Liver (tissue), 8 donors: ENCODE measurements at regions not wholly inside any gene's neighbourhood (a gene's known extent, or its start where the extent isn't known, plus 50 kb on each side); places are given as distances from the start of the nearest gene placed in this dataset.

Experiments
- DNase-seq: peaks from one replicate; pipeline ENCODE4 v3.0.0-alpha.2; 2017; ENCODE audit warnings: low spot score
- H3K27ac ChIP-seq, 2 donors: one replicate each; pipeline ENCODE4 v1.7.0; 2013; ENCODE audit warnings: inconsistent platforms in 2 of 2, low read length in 2 of 2, control low read depth in 1 of 2, low read depth in 1 of 2, mild to moderate bottlenecking in 1 of 2
- H3K27me3 ChIP-seq, 4 donors: one replicate each; pipeline versions ENCODE4 v1.6.1 to v1.7.0; 2013; ENCODE audit warnings: low read length in 3 of 4, inconsistent platforms in 1 of 4, mild to moderate bottlenecking in 1 of 4, moderate library complexity in 1 of 4; ENCODE audit not compliant: control insufficient read depth in 4 of 4, insufficient read depth in 4 of 4
- H3K36me3 ChIP-seq, 4 donors: one replicate each; pipeline versions ENCODE4 v1.6.1 to v1.7.0; 2013; ENCODE audit warnings: low read length in 3 of 4, mild to moderate bottlenecking in 3 of 4, low read depth in 1 of 4, moderate library complexity in 1 of 4; ENCODE audit not compliant: control insufficient read depth in 4 of 4, insufficient read depth in 3 of 4
- H3K4me1 ChIP-seq, 4 donors: one replicate each; pipeline versions ENCODE4 v1.6.1 to v1.7.0; 2013; ENCODE audit warnings: low read length in 3 of 4, mild to moderate bottlenecking in 3 of 4, moderate library complexity in 1 of 4; ENCODE audit not compliant: control insufficient read depth in 4 of 4, insufficient read depth in 4 of 4
- H3K4me3 ChIP-seq, 3 donors: one replicate each; pipeline versions ENCODE4 v1.6.1 to v1.7.0; 2013; ENCODE audit warnings: low read length in 3 of 3, control low read depth in 1 of 3, low read depth in 1 of 3, mild to moderate bottlenecking in 1 of 3
- H3K9ac ChIP-seq, 2 donors: one replicate each; pipeline ENCODE4 v1.7.0; 2013; ENCODE audit warnings: low read length in 2 of 2, mild to moderate bottlenecking in 2 of 2, moderate library complexity in 2 of 2, control low read depth in 1 of 2, low read depth in 1 of 2
- H3K9me3 ChIP-seq, 4 donors: one replicate each; pipeline versions ENCODE4 v1.6.1 to v1.7.0; 2013; ENCODE audit warnings: low read length in 3 of 4; ENCODE audit not compliant: control insufficient read depth in 4 of 4
- ATF3 ChIP-seq: IDR thresholded peaks from 2 replicates; pipeline ENCODE4 v1.6.1; 2016; ENCODE audit warnings: antibody characterized with exemption
- CTCF ChIP-seq: fragments of 150-350 bp; IDR thresholded peaks from 2 replicates; pipeline ENCODE4 v1.5.1; 2017; ENCODE audit warnings: improper control_type of control experiment, low read depth, low read length; ENCODE audit not compliant: missing input control
- EGR1 ChIP-seq, 2 donors: IDR thresholded peaks; 2 replicates each; pipeline ENCODE4 v1.6.1; 2016 to 2018; ENCODE audit warnings: antibody characterized with exemption in 2 of 2, low read depth in 2 of 2
- FOXA2 ChIP-seq: IDR thresholded peaks from 2 replicates; pipeline ENCODE4 v1.6.1; 2016; ENCODE audit warnings: antibody characterized with exemption
- HNF4A ChIP-seq, 2 donors: conservative IDR thresholded peaks; 2 replicates each; pipeline ENCODE4 v1.6.1; 2016; ENCODE audit warnings: antibody characterized with exemption in 2 of 2, mild to moderate bottlenecking in 2 of 2
- HNF4G ChIP-seq: IDR thresholded peaks from 2 replicates; pipeline ENCODE4 v1.6.1; 2016; ENCODE audit warnings: antibody characterized with exemption
- MAX ChIP-seq: IDR thresholded peaks from 2 replicates; pipeline ENCODE4 v1.6.1; 2016; ENCODE audit warnings: antibody characterized with exemption
- NR2F2 ChIP-seq: IDR thresholded peaks from 2 replicates; pipeline ENCODE4 v1.6.1; 2016; ENCODE audit warnings: antibody characterized with exemption
- REST ChIP-seq: IDR thresholded peaks from 2 replicates; pipeline ENCODE4 v1.6.1; 2016; ENCODE audit warnings: antibody characterized with exemption, mild to moderate bottlenecking
- RXRA ChIP-seq, 2 donors: IDR thresholded peaks; 2 replicates each; pipeline ENCODE4 v1.6.1; 2017 to 2018; ENCODE audit warnings: antibody characterized with exemption in 2 of 2, mild to moderate bottlenecking in 1 of 2
- SP1 ChIP-seq: IDR thresholded peaks from 2 replicates; pipeline ENCODE4 v1.6.1; 2018; ENCODE audit warnings: antibody characterized with exemption, mild to moderate bottlenecking
- TAF1 ChIP-seq: conservative IDR thresholded peaks from 2 replicates; pipeline ENCODE4 v1.6.1; 2016; ENCODE audit warnings: antibody characterized with exemption, mild to moderate bottlenecking
- ZBTB33 ChIP-seq: IDR thresholded peaks from 2 replicates; pipeline ENCODE4 v1.6.1; 2016; ENCODE audit warnings: antibody characterized with exemption
- WGBS: extraction: QIAGEN DNeasy Blood & Tissue Kit; methylation state at CpG from one replicate; pipeline ENCODE4 v1.1.7; 2013; 5-methylcytosine and 5-hydroxymethylcytosine counted together
- donor health status: healthy.
- donor health status: healthy.
- donor health status: healthy.
- donor health status: healthy.
- donor health status: healthy.

GRCh38 chr6:87840324-87840723 is 138.3 kb upstream of the AKIRIN2 start:
- no peak for DNase-seq
- Histone ChIP-seq H3K4me1 (no peaks in the 10 kb centered on the region), H3K27ac (no peak overlapping the region), H3K9ac (no peak overlapping the region), H3K27me3 (no peaks in the 10 kb centered on the region), H3K36me3 (no peaks in the 10 kb centered on the region), H3K9me3 (no peaks in the 10 kb centered on the region), H3K4me3 (no peak overlapping the region)
- 98% methylated on average over 6 of the region's 6 CpGs for WGBS
- no peak for TF ChIP-seq MAX
- TF ChIP-seq RXRA (IDR thresholded peaks at IDR 0.05): no peak
- TF ChIP-seq EGR1 (IDR thresholded peaks at IDR 0.05; ENCODE audit: low read depth in 2 of 2): no peak
- TF ChIP-seq ZBTB33: no peak
- no peak for TF ChIP-seq CTCF
- no peak for TF ChIP-seq ATF3
- TF ChIP-seq REST: no peak
- TF ChIP-seq NR2F2: no peak
- TF ChIP-seq HNF4A (conservative IDR thresholded peaks at IDR 0.05): no peak
- no peak for TF ChIP-seq TAF1
- no peak for TF ChIP-seq FOXA2
- TF ChIP-seq SP1: no peak

- H3K36me3 ChIP-seq: no peaks in the 10 kb centered on the region
- H3K9me3 ChIP-seq: no peaks in the 10 kb centered on the region
- WGBS: 66% methylated on average over 2 of the region's 2 CpGs
Observed at GRCh38 chr6:87837876-87838275, 135.8 kb upstream of the AKIRIN2 start.

More at GRCh38 chr6:87837876-87838275, 135.8 kb upstream of the AKIRIN2 start:
- TF ChIP-seq HNF4G: no peak
- DNase-seq: no peak
- Histone ChIP-seq H3K9ac (no peak overlapping the region), H3K27ac (no peak overlapping the region), H3K27me3 (no peaks in the 10 kb centered on the region), H3K4me3 (no peak overlapping the region), H3K4me1 (no peaks in the 10 kb centered on the region)
